GDM1 (cell line): ENCODE measurements at regions not wholly inside any gene's neighbourhood (a gene's known extent, or its start where the extent isn't known, plus 50 kb on each side); places are given as distances from the start of the nearest gene placed in this dataset.
"Not testable (repeated sequence)": the region's sequence is repeated elsewhere in the genome, so short reads cannot be mapped to it uniquely, and the experiment has no call there.

Experiments used
- DNase-seq: peaks from one replicate; lab custom pipeline; 2025; lab: John Stamatoyannopoulos, UW

DNA sequence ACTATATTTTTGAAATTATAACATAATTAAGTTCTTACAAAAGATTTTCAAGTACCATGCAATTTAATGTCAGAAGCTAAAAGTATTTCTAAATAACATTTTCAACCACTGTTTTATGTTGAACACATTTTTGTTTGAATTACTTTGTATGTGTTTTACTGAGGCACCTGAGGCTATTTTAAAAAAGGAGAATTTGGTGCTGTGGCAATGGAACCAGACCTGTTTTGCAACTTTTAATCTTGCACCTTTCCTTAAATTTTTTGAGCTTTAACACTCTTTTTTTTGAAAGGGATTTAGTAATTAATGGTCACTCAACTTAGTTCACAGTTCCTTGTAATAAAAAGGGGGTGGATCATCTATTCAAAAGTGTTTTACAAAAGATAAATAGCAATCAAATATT lies 561.6 kb downstream of the ZBBX start:
- DNase-seq = no peak

DNA sequence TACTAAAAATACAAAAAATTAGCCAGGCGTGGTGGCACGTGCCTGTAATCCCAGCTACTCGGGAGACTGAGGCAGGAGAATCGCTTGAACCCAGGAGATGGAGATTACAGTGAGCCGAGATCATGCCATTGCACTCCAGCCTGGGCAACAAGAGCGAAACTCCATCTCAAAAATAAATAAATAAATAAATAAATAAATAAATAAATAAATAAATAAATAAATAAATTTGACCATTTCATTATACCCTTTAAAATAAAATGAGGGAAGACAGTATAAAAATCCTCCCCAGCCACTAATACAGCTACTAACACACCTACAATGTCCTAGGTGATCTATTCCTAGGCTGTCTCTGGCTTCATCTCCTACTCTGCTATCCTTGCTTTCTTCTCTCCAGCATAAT lies 562.8 kb downstream of the ZBBX start:
- not testable (repeated sequence) for DNase-seq

DNA sequence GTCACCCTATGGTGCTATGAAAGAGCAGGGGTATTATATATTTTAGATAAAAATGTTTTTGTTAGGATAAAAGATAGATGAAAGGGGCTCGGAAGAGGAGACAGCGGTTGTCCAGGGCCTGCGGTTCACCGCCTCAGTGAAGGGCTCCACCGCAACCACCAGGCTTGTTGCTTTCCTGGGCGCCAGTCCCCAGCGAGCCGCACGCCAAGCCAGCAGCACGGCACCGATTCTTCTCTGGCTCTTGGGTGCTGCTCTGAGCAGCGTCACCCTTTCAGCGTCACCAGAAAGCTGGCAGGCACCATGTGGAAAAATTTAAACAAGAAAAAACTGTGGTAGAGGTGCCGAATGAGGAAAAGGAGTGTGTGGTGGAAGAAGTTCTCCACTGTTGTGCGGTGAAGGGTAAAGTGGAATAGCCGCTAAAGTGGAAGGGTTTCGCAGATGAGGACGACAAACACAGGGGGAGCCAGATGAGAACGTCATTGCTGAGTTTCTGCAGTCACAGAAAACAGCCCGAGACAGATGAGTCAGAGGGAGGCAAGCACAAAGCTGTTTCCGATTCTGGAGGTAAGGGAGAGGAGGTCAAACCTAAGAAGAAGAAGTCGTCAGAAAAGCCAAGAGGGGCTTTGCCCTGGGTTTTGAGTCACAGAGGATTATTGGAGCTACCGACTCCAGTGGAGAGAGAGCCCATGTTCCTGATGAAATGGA lies 569.2 kb downstream of the ZBBX start:
- no peak for DNase-seq

DNA sequence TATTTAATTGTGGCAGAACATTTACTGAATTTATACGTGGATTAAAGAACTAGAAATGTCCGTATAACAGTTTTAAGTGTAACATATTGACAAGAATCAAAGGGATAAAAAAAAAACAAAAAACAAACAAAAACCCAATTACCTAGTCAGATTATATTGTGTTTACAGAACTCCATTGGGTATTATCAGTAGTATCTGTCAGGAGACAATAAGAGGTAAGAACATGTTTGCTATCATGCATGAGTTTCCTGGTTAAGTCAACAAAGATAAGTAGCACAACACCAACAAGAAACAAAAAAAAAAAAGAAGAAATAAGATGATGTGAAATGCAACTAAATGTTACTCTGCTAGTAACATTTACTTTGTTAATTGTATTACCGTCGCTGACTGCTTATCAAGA lies 570.6 kb downstream of the ZBBX start:
- DNase-seq = no peak

DNA sequence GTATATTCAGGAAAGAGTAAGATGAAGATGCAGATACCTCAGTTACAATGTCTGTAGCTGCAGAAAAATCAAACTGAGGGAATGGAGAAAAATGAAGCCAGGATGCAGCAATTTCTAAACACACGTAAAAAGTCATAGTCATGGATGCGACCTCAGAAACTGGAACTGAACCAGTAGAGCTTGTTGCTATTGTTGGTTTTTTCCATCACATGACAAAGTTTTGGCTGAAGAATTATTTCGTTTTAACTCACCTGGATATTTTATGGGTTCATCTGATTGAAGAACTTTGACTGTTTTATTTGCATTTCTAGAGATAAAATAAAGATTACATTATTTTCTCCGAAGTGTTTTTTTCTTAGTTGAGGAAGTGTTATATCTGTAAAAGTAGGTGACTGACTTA lies 591.2 kb downstream of the ZBBX start:
- no peak for DNase-seq

DNA sequence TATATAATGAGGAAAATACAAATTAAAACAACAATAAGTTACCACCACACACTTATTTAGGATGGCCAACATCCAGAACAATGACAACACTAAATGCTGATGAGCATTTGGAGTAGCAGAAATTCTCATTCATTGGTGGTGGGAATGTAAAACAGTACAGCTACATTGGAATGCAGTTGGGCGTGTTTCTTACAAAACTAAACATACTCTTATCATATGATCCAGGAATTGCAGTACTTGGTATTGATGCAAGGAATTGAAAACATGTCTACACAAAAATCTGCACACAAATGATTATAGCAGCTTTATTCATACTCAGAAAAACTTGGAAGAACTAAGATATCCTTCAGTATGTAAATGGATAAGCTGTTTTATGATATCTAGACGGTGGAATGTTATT lies 594.2 kb downstream of the ZBBX start:
- no peak for DNase-seq

DNA sequence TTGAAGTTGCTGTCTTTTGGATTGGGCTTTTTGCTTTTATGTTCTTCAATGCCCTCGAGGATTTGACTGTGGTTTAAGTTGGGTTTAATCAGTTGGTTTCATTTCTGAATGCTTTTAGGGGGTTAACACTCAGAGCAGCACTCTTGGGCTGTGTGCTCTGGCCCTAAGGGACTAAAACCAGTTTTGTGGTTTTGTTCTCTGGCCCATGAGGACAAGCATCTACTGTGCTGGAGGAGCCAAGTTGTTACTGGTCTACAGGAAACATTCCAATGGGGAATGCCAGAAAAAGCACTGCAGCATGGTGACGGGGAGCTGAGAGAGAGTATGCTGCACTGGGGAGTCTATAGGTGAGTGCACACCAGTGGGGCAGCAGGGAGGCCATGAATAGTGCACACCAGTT lies 596.9 kb downstream of the ZBBX start:
- no peak for DNase-seq

DNA sequence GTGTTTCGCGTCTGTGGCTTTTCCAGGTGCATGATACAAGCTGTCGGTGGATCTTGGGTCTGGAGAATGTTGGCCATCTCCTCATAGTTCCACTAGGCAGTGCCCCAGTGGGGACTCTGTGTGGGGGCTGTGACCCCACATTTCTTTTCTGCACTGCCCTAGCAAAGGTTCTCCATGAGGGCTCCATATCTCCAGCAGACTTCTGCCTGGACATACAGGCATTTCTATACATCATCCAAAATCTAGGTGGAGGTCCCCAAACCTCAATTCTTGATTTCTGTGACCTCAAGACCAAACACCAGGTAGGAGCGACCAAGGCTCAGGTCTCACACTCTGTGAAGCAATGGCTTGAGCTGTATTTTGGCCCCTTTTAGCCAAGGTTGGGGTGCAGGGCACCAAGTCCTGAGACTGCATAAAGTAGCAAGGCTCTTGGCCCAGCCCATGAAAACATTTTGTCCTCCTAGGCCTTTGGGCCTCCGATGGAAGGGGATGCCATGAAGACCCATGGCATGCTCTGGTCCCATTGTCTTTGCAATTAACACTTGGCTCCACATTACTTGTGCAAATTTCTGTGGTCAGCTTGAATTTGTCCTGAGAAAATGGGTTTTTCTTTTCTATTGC lies 615.3 kb downstream of the ZBBX start:
- DNase-seq = no peak

DNA sequence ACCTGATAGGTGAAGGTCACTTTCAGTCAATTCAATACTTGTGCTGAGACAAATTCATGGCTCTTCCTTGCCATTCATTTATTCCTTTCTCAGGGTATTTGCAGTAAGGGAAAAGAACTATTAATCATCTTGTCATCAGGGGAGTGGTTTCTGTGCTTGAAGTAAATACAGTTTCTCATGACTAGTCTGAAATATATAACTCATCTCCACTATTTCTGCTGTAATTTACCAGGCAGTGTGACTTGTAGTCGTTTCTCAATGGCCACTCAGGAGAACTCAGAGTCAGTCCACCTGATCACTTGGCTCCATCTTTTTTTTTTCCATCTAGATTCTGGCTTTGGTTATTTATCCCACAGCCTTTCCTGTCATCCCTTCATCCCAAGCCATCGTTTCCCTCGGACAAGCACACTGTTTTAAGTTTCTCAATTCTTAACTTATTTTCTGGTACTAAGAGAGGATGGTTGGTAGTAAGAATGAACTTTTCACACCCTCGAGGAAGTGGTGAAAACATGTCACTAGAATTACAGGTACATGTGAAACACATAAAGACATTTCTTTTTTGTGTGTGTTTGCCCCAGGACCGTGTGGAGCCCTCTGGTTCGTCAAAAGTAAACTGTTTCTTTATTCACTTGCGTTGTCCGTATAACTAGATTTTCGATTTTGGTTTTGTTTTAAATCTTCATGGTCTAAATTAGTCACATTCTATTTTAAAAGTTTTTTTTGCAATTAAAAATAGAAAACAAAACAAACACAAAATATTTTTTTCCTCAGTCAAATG lies 620.2 kb downstream of the ZBBX start:
- no peak for DNase-seq

DNA sequence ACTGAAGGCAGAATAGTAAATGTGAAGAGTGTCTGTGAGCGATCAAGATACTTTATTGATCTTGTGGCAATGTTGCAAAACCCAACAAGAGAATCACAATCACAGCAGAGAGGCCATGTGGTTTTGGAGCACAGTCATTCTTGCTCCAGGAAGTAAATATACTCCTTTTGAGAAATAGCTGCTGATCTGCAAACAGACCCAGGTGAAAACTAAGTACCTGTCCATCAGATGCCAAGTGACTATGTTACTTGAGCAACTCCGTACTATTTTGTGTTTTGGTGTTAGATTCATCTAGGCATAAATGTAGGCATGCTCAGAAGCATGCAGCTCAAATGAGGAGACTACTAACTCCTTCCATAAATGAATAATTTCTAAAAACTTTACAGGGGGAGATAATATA lies 627.9 kb downstream of the ZBBX start:
- no peak for DNase-seq

DNA sequence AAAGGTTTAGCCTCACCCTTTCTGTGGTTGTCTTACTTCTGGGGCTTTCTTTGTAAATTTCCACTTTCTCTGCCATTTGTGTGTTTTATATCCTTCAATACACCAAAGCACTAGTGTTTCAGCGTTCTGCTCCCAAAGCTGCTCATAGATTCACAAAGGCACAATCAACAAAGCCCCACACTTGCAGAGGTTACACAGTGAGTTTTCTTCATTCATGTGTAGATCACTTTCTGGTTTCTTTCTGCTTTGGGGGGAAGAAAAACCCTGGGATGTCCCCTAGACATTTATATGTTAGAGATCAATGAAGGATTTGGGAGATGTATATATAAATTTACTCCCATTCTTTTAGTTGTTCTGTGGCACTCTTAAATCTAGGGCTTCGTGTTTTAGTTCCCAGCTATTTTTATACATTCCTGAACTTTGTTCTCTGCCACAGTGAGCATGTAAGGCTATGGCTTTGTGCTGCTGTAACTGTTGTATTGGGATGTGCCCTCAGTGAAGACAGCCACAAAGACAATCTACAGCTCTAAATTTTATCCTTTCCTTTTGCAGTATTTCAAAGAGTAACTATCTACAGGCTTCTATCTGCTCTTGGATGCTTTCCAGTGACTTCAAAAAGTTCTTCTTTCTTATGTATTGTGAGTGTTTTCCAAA lies 636.5 kb downstream of the ZBBX start:
- no peak for DNase-seq

DNA sequence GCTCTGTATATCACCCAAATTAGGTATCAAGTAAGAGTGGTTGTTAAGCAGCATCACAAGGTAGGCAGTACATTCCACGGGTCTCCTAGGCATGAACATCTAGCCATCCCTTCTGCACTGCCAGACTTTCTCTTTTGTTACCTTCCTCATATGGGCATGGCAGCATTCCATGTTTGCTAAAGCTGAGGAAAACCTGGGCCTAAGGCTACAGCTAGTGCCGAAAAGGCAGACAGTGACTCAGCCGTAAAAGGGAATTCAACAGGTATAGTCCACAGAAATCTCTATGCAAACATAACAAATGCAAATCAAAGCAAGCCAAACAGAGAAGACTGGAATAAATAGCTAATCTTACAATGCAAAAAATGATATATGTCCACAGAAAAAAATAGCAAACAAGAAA lies 645.4 kb downstream of the ZBBX start:
- DNase-seq = no peak

DNA sequence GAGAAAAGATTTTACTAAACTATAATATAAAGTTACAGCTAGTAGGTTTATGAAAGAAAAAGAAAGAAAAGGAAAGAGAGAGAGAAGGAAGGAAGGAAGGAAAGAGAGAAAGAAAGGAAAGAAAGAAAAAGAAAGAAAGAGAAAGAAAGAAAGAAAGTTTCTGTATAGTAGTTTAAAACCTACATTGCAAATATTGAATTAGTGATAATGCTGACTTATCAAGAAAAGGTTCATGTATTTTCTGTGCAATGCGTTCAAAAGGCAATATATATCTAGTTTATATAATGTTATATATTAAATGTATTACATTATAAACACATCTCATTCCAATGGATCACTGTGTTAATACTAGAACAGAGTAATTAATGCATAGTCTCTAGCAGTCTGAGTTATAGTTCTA lies 648.4 kb downstream of the ZBBX start:
- no peak for DNase-seq

DNA sequence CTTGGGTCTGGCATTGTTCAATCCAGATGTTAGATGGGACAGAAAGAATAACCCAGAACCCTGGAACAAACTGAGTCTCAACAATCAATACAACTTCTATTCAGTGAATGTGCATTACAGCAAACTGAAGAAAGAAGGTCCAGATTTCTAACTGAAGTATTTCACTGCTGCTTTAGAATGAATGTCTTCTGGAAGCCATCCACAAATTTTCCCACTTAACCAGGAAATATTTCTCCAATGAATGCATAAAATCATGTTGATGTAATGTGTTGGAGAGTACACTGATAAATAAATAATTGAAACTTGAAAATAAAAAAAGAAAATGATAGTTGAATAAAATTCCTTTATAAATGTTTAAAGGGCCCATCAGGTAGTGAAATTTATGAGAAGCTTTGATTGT lies 658.6 kb downstream of the ZBBX start:
- no peak for DNase-seq

DNA sequence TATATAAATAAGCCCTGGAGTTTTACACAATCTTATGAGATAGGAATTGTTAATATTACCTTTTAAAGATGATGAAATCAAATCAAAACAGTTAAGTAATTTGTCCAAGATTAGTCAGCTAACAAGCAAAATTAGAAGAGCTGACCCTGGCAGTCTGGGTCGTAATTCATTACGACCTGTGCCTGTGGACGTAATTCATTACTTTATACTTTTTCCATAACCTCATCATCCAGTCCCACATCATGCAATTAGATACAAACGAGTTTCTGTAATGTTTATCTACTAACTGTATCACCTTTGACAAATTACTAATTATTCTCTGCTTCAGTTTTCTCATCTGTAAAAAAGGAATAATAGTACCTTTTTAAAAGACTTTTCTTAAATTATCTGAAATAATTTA lies 665.9 kb downstream of the ZBBX start:
- no peak for DNase-seq

DNA sequence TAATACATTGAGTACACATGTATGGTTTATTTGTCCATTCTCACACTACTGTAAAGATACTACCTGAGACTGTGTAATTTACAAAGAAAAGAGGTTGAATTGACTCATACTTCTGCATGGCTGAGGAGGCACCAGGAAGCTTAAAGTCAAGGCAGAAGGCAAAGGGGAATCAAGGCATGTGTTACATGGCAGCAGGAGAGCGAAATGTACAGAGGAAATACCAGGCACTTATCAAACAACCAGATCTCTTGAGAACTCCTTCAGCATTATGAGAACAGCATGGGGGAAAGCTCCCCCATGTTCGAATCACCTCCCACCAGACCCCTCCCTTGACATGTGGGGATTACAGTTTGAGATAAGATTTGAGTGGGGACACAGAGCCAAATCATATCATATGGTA lies 666.3 kb downstream of the ZBBX start:
- DNase-seq = no peak

DNA sequence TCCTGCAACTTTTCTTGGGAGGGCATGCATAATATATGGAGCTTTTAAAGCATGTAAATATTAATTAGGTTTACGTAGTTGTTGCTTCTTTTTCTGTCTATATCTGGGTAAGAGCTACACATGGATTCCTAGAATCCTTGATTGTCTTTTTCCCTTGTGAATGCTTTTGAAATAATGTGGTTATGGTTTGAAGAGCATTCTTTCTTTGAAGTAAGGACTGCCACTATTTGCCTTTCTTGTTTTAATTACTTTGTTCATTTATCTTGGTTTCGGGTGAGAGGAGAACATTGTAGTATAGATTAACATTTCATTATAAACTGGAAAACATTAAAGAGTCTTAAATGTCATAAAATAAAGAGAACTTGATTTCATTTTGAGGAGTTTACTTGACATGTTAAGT lies 674.0 kb downstream of the ZBBX start:
- no peak for DNase-seq

DNA sequence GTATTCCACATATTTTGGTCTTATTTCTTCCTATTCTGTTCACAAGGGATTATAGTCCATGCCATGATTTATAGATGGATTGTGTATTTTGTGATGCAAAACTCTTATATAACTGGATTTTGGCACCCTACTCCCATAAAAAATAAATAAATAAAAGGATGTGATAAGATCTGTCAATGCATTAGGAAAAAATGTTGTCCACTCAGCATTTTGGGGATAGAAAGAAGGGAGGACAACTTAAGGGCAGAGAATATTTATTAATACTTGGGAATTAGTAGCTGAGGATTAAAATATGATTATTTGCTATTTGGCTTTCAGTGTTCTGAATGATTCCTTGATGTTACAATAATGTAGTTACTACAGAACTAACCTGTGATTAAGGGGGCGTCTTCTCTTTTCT lies 682.6 kb downstream of the ZBBX start:
- DNase-seq = no peak

DNA sequence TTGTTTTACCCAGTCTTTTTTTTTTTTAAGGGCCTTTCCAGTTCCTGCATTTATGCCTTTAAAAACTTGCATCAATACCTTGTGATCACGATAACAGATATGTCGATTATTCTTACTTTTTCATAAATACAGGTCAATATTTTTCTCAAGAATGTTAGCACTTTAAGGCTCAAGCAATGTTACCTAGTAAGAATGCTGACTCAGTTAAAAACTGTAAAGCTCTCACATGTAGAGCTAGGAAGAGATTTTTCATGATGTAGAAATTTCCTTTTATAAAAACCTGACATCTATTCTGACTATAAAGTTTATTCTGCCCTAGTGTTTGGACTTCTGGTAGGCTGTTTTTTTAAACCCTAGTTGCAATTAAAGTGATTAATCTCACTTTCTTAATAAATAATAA lies 684.0 kb downstream of the ZBBX start:
- DNase-seq = no peak

DNA sequence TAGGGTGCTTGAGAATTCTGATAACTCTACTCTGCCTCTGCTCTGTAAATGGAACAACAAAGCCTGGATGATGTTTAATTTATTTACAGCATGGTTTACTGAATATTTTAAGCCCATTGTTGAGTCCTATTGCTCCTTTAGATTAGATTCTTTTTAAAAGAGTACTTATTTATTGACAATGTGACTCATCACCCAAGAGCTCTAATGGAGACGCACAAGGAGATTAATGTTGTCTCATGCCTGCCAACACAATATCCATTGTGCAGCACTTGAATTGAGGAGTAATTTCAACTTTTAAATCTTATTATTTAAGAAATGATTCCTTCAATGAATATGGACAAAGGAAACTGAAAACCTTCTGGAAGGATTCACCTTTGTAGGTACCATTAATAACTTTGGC lies 691.4 kb downstream of the ZBBX start:
- DNase-seq = no peak

DNA sequence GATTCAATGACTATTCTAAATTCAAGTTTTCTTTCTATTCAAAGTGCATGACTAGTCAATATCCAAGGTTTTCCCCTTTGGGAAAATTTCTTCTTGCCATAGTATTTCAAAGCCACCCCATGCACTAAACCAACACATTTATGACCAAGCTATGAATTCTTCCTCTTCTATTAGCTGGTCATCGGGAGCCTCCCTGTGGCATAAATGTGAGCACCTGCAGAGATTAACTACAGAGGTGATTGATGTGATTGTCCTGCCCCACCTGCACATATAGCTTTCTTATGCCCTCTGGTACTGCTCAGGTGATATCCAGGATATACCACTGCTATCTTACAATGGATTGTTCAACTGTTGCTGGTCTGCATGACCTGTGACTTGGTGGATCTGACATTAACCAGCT lies 694.9 kb downstream of the ZBBX start:
- DNase-seq = no peak

DNA sequence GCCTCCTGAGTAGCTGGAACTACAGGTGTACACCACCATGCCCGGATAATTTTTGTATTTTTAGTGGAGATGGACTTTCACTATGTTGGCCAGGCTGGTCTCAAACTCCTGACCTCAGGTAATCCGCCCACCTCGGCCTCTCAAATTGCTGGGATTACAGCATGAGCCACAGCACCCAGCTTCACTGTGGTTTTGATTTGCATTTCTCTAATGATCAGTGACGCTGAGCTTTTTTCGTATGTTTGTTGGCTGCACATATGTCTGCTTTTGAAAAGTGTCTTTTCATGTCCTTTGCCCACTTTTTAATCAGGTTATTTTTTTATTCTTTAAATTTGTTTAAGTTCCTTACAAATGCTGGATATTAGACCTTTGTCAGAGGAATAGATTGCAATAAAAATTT lies 696.0 kb downstream of the ZBBX start:
- not testable (repeated sequence) for DNase-seq

DNA sequence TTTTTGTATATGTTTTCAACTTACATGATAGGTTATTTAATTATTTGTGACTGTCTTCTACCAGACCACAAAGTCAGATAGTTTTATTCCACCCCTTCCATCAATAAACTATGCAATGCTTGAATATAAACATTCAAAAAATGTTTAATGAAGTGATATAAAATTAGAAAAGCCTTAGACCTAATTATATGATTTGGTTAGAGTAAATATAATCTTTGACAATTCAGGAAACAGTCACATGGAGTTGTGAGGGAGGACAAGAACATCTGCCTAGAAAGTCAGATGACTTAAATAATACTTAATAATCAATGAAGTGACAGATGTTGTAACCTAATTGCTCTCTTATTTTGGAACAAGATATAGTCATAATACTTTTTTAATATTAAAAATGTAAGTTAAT lies 710.3 kb downstream of the ZBBX start:
- no peak for DNase-seq
